Fibroblast of mammary gland (primary cell): ENCODE measurements at regions not wholly inside any gene's neighbourhood (a gene's known extent, or its start where the extent isn't known, plus 50 kb on each side); places are given as distances from the start of the nearest gene placed in this dataset.

Source experiments
- DNase-seq: peaks from one replicate; pipeline ENCODE4 v3.0.0-alpha.2; 2010; ENCODE audit warnings: low read depth
- H3K4me3 ChIP-seq: 2 replicates; pipeline ENCODE4 v1.5.1; 2011; ENCODE audit warnings: low read depth, mild to moderate bottlenecking, low read length, moderate library complexity; ENCODE audit not compliant: control insufficient read depth
- TF ChIP-seq, protein P1 (sequence below): conservative IDR thresholded peaks from 2 replicates; pipeline ENCODE4 v1.5.1; 2011; ENCODE audit warnings: low read depth, low read length, inconsistent platforms; ENCODE audit not compliant: control insufficient read depth, insufficient read depth

DNA sequence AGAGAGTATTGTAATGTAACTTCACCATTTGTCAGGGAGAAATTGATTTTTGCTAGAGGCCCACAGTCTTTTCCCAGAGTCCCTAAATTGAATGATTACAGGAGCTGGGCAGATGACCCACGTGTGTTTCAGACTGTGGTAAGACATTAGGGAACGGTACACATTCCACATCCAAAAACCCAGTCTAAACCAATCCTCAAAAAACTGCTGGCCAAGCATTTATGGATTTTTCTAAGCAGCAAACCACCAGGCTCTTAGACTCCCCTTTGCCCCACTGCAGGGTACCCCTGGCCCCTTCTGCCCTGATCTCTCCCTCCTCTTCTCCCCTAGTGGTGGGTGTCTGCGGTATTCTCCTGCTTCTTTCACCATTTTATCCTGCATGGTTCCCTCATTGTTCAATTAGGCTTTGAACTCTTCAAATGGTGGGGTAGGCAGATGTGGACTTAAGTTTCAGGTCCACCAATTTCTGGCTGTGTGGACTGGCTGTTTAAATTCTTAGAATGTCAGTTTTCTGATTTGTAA is 135.5 kb upstream of the SORCS3 start:
- DNase-seq, result no peak
- TF ChIP-seq, protein P1, sequence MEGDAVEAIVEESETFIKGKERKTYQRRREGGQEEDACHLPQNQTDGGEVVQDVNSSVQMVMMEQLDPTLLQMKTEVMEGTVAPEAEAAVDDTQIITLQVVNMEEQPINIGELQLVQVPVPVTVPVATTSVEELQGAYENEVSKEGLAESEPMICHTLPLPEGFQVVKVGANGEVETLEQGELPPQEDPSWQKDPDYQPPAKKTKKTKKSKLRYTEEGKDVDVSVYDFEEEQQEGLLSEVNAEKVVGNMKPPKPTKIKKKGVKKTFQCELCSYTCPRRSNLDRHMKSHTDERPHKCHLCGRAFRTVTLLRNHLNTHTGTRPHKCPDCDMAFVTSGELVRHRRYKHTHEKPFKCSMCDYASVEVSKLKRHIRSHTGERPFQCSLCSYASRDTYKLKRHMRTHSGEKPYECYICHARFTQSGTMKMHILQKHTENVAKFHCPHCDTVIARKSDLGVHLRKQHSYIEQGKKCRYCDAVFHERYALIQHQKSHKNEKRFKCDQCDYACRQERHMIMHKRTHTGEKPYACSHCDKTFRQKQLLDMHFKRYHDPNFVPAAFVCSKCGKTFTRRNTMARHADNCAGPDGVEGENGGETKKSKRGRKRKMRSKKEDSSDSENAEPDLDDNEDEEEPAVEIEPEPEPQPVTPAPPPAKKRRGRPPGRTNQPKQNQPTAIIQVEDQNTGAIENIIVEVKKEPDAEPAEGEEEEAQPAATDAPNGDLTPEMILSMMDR, result no peak
- H3K4me3 ChIP-seq, result no peak overlapping the region

DNA sequence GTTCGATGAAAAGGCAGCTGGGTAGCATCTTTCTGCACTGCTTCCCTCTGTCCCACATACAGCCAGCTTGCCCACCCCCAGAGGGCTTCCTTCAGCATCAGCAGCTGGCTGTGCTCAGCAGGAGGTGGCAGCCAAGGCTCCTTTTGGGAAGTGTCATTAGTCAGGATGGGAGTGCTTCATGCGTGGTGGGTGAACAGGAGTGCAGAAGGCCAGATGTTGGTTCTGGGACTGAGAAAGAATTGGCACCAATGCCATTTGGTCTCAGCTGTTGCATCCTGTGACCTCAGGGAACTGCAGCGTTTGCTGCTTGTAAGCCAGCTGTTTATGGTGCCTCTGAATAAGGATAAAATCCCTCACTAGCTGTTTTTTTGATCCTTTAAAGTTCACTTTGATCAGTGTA is 131.1 kb upstream of the SORCS3 start:
- TF ChIP-seq, protein P1, result no peak
- no peak overlapping the region for H3K4me3 ChIP-seq

DNA sequence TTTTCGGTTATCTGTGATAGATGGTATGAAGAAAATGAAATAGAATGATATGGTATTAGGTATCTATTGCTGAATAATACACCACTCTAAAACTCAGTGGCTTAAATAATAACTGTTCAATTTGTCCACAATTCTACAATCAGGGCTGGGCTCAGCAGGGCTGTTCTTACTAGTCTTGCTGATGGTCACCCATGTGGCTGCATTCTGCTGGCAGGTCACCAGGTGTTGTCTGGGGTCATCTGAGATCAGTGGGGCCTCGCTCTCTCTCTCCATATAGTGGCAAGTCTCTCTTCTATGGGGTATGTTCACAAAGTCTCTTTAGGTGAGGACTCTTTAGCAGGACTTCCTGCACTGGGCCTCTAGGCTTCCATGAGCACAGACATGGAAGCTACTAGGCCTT is 130.4 kb upstream of the SORCS3 start:
- TF ChIP-seq, protein P1, result no peak
- H3K4me3 ChIP-seq, result no peak overlapping the region
- no peak for DNase-seq

More for the DNA sequence above, 131.1 kb upstream of the SORCS3 start:
- no peak for DNase-seq

DNA sequence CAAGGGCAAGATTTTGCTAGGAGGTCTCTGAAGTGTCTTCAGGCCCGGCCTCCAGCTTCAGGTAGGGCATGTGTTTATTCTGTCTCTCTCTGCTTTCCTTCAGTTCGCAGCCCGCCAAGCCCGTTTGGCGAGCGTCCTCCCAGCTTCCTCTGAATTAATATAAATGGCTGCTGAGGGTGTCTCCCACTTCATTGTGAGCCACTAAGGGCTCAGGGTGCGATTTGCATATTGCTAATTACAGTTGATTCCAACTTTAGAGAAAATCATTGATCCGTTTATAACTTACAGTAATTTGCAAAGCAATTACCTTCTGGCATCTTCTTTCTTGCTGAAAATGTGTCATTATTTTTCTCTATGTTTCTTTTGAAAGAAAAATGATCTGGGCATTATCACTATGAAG is 128.3 kb upstream of the SORCS3 start:
- DNase-seq, result no peak
- no peak overlapping the region for H3K4me3 ChIP-seq
- TF ChIP-seq, protein P1, result no peak

DNA sequence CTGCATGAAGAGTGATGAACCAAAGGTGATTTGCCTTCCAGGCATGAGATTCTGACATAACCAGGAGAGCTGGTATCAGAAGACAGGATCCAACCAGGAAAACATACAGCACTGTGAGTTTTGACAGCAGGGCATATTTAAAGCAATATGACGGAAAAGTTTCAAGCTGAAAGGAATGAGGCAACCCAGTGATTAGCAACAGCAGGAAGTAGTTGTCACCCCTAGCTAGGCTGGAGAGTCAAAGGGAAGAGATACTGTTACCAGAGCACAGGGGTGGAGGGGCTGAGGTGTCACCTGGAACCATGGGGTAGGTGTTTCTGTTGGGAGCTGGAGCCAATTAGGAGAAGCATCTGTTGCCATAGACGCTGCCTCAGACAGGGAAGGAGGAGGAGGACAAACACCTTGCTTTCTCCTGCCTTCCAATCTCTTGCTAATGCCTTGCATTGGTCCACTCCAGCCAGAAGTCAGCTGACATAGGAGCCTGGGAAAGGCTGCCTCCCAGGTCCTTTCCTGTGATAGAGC is 125.4 kb upstream of the SORCS3 start:
- no peak for DNase-seq
- H3K4me3 ChIP-seq, result no peak overlapping the region
- TF ChIP-seq, protein P1, result no peak

DNA sequence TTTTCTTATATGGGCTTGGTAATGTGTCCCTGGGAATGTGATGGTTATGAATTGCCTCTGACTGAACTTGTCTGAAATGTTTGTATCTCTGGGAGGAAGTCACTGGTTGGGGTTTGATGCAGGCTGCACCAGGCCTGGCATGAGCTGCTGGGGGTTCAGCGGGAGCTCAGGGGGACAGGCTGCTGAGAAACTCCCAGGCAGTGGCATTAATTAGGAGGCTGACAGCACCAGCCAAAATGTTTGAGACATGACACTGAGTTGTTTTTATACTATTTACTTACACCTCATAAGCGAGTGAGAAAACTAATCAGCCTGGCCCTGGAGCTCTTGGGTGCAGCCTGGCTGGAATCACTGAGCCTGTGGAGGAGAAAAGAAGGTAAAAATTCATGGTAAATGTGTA is 124.1 kb upstream of the SORCS3 start:
- TF ChIP-seq, protein P1, result no peak
- no peak overlapping the region for H3K4me3 ChIP-seq
- no peak for DNase-seq

DNA sequence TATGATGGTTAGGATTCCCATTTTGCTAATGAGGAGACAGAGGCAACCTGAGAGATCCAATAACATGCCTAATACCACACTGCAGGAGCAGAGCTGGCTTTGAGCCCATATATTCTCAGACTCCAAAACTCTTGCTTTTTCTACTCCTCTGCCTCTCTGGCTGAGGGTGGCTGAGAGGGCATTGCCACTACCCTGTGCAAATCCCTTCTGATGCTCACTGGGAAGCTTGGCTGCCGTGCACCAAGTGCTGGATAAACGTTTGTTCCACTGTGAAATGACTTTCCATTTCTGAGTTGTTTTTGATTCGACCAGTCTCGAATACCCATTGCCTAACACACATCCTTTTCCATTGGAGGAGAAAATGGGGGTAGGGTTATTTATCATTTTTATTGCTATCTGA is 123.1 kb upstream of the SORCS3 start:
- TF ChIP-seq, protein P1, result no peak
- DNase-seq, result no peak
- no peak overlapping the region for H3K4me3 ChIP-seq
